OCI-LY7 (cell line): ENCODE measurements at regions not wholly inside any gene's neighbourhood (a gene's known extent, or its start where the extent isn't known, plus 50 kb on each side); places are given as distances from the start of the nearest gene placed in this dataset.

Source experiments
- CTCF ChIP-seq: fragments of 200-600 bp; sonication (generic); conservative IDR thresholded peaks from 2 replicates; pipeline ENCODE4 v1.5.1; 2014; ENCODE audit warnings: mild to moderate bottlenecking, antibody characterized with exemption, low read length, moderate library complexity, mixed read lengths
- EZH2phosphoT487 ChIP-seq: fragments of 200-600 bp; sonication (generic); IDR thresholded peaks from 2 replicates; pipeline ENCODE4 v1.6.1; 2018; ENCODE audit warnings: low read depth, borderline replicate concordance, mild to moderate bottlenecking, mixed run types, antibody characterized with exemption, low read length, moderate library complexity, mixed read lengths

GRCh38 chr20:22366631-22367030, 217.7 kb downstream of the FOXA2 start:
- TF ChIP-seq CTCF (no peak), EZH2phosphoT487 (no peak)
